Lung (tissue), 11 donors: ENCODE measurements at regions not wholly inside any gene's neighbourhood (a gene's known extent, or its start where the extent isn't known, plus 50 kb on each side); places are given as distances from the start of the nearest gene placed in this dataset.

ENCODE experiments used
- ATAC-seq: fragments of 200-7000 bp; cut with Tn5 transposase; one replicate; pipeline ENCODE4 v1.9.1; 2020; ENCODE audit warnings: moderate number of reproducible peaks; ENCODE audit not compliant: insufficient read depth, low FRiP score
- DNase-seq, 3 donors: peaks; one replicate each; pipeline ENCODE4 v3.0.0-alpha.2; 2013 to 2017
- H3K27ac ChIP-seq, 2 donors: one replicate each; pipeline ENCODE4 v1.5.1; 2013; ENCODE audit warnings: mild to moderate bottlenecking in 2 of 2, moderate library complexity in 2 of 2, control low read depth in 1 of 2, inconsistent platforms in 1 of 2, low read depth in 1 of 2, low read length in 1 of 2
- H3K27me3 ChIP-seq, 3 donors: one replicate each; pipeline ENCODE4 v1.5.1; 2013; ENCODE audit warnings: low read length in 2 of 3; ENCODE audit not compliant: control insufficient read depth in 3 of 3, insufficient read depth in 3 of 3
- H3K36me3 ChIP-seq, 4 donors: one replicate each; pipeline ENCODE4 v1.5.1; 2013; ENCODE audit warnings: low read length in 4 of 4, mild to moderate bottlenecking in 1 of 4, moderate library complexity in 1 of 4; ENCODE audit not compliant: control insufficient read depth in 4 of 4, insufficient read depth in 4 of 4
- H3K4me1 ChIP-seq, 5 donors: one replicate each; pipeline ENCODE4 v1.5.1; 2013; ENCODE audit warnings: low read length in 5 of 5, mild to moderate bottlenecking in 2 of 5, moderate library complexity in 1 of 5; ENCODE audit not compliant: control insufficient read depth in 5 of 5, insufficient read depth in 5 of 5
- H3K4me3 ChIP-seq: one replicate; pipeline ENCODE4 v1.5.1; 2013; ENCODE audit warnings: mild to moderate bottlenecking, control low read depth, moderate library complexity
- H3K9ac ChIP-seq, 2 donors: one replicate each; pipeline ENCODE4 v1.5.1; 2013; ENCODE audit warnings: low read length in 2 of 2, control low read depth in 1 of 2; ENCODE audit not compliant: insufficient read depth in 1 of 2
- H3K9me3 ChIP-seq, 4 donors: one replicate each; pipeline ENCODE4 v1.5.1; 2013; ENCODE audit warnings: low read length in 3 of 4, mild to moderate bottlenecking in 1 of 4, moderate library complexity in 1 of 4; ENCODE audit not compliant: control insufficient read depth in 4 of 4, insufficient read depth in 3 of 4
- CTCF ChIP-seq: IDR thresholded peaks from 2 replicates; pipeline ENCODE4 v1.5.1; 2012; ENCODE audit warnings: mild to moderate bottlenecking; ENCODE audit errors: control extremely low read depth, extremely low read depth
- WGBS, 2 donors: extraction: QIAGEN DNeasy Blood & Tissue Kit; methylation state at CpG; one replicate each; pipeline ENCODE4 v1.1.7; 2013; 5-methylcytosine and 5-hydroxymethylcytosine counted together
- donor health status: control.
- donor health status: control.
- donor health status: Bipolar disorder and iron deficiency.
- donor health status: healthy.
- donor health status: DM: yes; HTN: yes; CAD: no.

- no peak for TF ChIP-seq CTCF
- Histone ChIP-seq H3K9ac (no peak overlapping the region), H3K36me3 (no peaks in the 10 kb centered on the region), H3K9me3 (peaks cover 0 to 1% (median 0%) of the 10 kb centered on the region in 4 donors), H3K27me3 (peaks cover 8 to 64% (median 48%) of the 10 kb centered on the region in 3 donors), H3K4me1 (peaks cover 0 to 20% (median 7%) of the 10 kb centered on the region in 5 donors), H3K4me3 (no peak overlapping the region), H3K27ac (no peak overlapping the region)
- DNase-seq (peak; percentile 50 to 60 (median 59)), ATAC-seq (no peak)
- 1 to 3% methylated on average over 96 of the region's 96 CpGs for WGBS, 2 donors
These were observed 130.6 kb downstream of the SPAG6 start for GRCh38 chr10:22475651-22476600.

- 11 to 20% methylated on average over 55 of the region's 55 CpGs for WGBS, 2 donors
These were observed 131.5 kb downstream of the SPAG6 start for GRCh38 chr10:22476601-22477321.

More at GRCh38 chr10:22476601-22477321, 131.5 kb downstream of the SPAG6 start:
- Histone ChIP-seq H3K27me3 (peaks cover 8 to 64% (median 44%) of the 10 kb centered on the region in 3 donors), H3K9ac (no peak overlapping the region), H3K4me3 (no peak overlapping the region), H3K9me3 (peaks cover 0 to 1% (median 0%) of the 10 kb centered on the region in 4 donors), H3K4me1 (peaks cover 0 to 20% (median 7%) of the 10 kb centered on the region in 5 donors), H3K36me3 (no peaks in the 10 kb centered on the region), H3K27ac (no peak overlapping the region)
- no peak for TF ChIP-seq CTCF
- no peak for ATAC-seq
- DNase-seq: peak; percentile 35 to 62 (median 37)
